ENCODE measurements at regions not wholly inside any gene's neighbourhood (a gene's known extent, or its start where the extent isn't known, plus 50 kb on each side); places are given as distances from the start of the nearest gene placed in this dataset.

GRCh38 chr14:65224799-65225198 lies 122.5 kb upstream of the MAX start:
- H3K4me1 Mint-ChIP-seq, result peaks cover 58% of the 10 kb centered on the region
- no peaks in the 10 kb centered on the region for H3K9me3 Mint-ChIP-seq
- H3K27ac Mint-ChIP-seq, result peak overlapping the region; percentile 21
- H3K27me3 Mint-ChIP-seq, result peaks cover 2% of the 10 kb centered on the region
- H3K4me3 Mint-ChIP-seq, result no peak overlapping the region
- ATAC-seq, result no peak
- H3K36me3 Mint-ChIP-seq (ENCODE audit: low read depth), result no peaks in the 10 kb centered on the region
- DNase-seq, result no peak

GRCh38 chr14:65225299-65226159 lies 123.2 kb upstream of the MAX start:
- Mint-ChIP-seq H3K4me3 (no peak overlapping the region), H3K36me3 (ENCODE audit: low read depth) (no peaks in the 10 kb centered on the region), H3K9me3 (no peaks in the 10 kb centered on the region), H3K27me3 (peaks cover 2% of the 10 kb centered on the region), H3K27ac (no peak overlapping the region), H3K4me1 (peaks cover 65% of the 10 kb centered on the region)
- DNase-seq (no peak), ATAC-seq (no peak)

- DNase-seq, result no peak
- Mint-ChIP-seq H3K9me3 (no peaks in the 10 kb centered on the region), H3K4me3 (no peak overlapping the region), H3K36me3 (ENCODE audit: low read depth) (no peaks in the 10 kb centered on the region), H3K27me3 (no peaks in the 10 kb centered on the region), H3K27ac (no peak overlapping the region), H3K4me1 (peaks cover 63% of the 10 kb centered on the region)
- ATAC-seq, result no peak
Measured at GRCh38 chr14:65226824-65227604, 124.7 kb upstream of the MAX start.

GRCh38 chr14:65228436-65228835 lies 126.1 kb upstream of the MAX start:
- H3K27me3 Mint-ChIP-seq, result no peaks in the 10 kb centered on the region
- peak overlapping the region; percentile 33 for H3K4me3 Mint-ChIP-seq
- H3K36me3 Mint-ChIP-seq (ENCODE audit: low read depth), result no peaks in the 10 kb centered on the region
- no peaks in the 10 kb centered on the region for H3K9me3 Mint-ChIP-seq
- peaks cover 52% of the 10 kb centered on the region for H3K4me1 Mint-ChIP-seq
- peak; percentile 52 for ATAC-seq
- no peak for DNase-seq
- peak overlapping the region; percentile 59 for H3K27ac Mint-ChIP-seq

- ATAC-seq, result no peak
- no peaks in the 10 kb centered on the region for H3K27me3 Mint-ChIP-seq
- no peak for DNase-seq
- peak overlapping the region; percentile 91 for H3K27ac Mint-ChIP-seq
- H3K4me3 Mint-ChIP-seq, result peak overlapping the region; percentile 80
- no peaks in the 10 kb centered on the region for H3K9me3 Mint-ChIP-seq
- H3K36me3 Mint-ChIP-seq (ENCODE audit: low read depth), result no peaks in the 10 kb centered on the region
- peaks cover 47% of the 10 kb centered on the region for H3K4me1 Mint-ChIP-seq
Measured at GRCh38 chr14:65228956-65229747, 126.8 kb upstream of the MAX start.

- Mint-ChIP-seq H3K9me3 (no peaks in the 10 kb centered on the region), H3K27ac (peak overlapping the region; percentile 91), H3K4me3 (peak overlapping the region; percentile 80), H3K4me1 (peaks cover 42% of the 10 kb centered on the region), H3K36me3 (ENCODE audit: low read depth) (no peaks in the 10 kb centered on the region), H3K27me3 (no peaks in the 10 kb centered on the region)
- peak; percentile 53 for DNase-seq
- peak; percentile 78 for ATAC-seq
Measured at GRCh38 chr14:65229748-65230728, 127.7 kb upstream of the MAX start.

- ATAC-seq (no peak), DNase-seq (no peak)
- H3K9me3 Mint-ChIP-seq, result no peaks in the 10 kb centered on the region
- H3K36me3 Mint-ChIP-seq (ENCODE audit: low read depth), result no peaks in the 10 kb centered on the region
- no peaks in the 10 kb centered on the region for H3K27me3 Mint-ChIP-seq
- H3K4me1 Mint-ChIP-seq, result peaks cover 30% of the 10 kb centered on the region
- no peak overlapping the region for H3K27ac Mint-ChIP-seq
- no peak overlapping the region for H3K4me3 Mint-ChIP-seq
Measured at GRCh38 chr14:65231286-65231980, 129.1 kb upstream of the MAX start.

GRCh38 chr14:65234752-65235361 lies 132.5 kb upstream of the MAX start:
- no peak for ATAC-seq
- no peak overlapping the region for H3K4me3 Mint-ChIP-seq

GRCh38 chr14:65237023-65237814 lies 134.9 kb upstream of the MAX start:
- DNase-seq (no peak), ATAC-seq (no peak)
- Mint-ChIP-seq H3K4me3 (no peak overlapping the region), H3K9me3 (no peaks in the 10 kb centered on the region), H3K27ac (no peak overlapping the region), H3K4me1 (peaks cover 4% of the 10 kb centered on the region), H3K27me3 (no peaks in the 10 kb centered on the region), H3K36me3 (ENCODE audit: low read depth) (no peaks in the 10 kb centered on the region)

More at GRCh38 chr14:65234752-65235361, 132.5 kb upstream of the MAX start:
- Mint-ChIP-seq H3K4me1 (peaks cover 7% of the 10 kb centered on the region), H3K27ac (no peak overlapping the region), H3K9me3 (no peaks in the 10 kb centered on the region), H3K27me3 (no peaks in the 10 kb centered on the region), H3K36me3 (ENCODE audit: low read depth) (no peaks in the 10 kb centered on the region)
- DNase-seq, result no peak

- Mint-ChIP-seq H3K27ac (no peak overlapping the region), H3K36me3 (ENCODE audit: low read depth) (no peaks in the 10 kb centered on the region), H3K27me3 (no peaks in the 10 kb centered on the region), H3K9me3 (no peaks in the 10 kb centered on the region), H3K4me1 (peaks cover 4% of the 10 kb centered on the region), H3K4me3 (no peak overlapping the region)
- DNase-seq (no peak), ATAC-seq (no peak)
Measured at GRCh38 chr14:65237941-65238340, 135.6 kb upstream of the MAX start.

GRCh38 chr14:65238456-65238855 lies 136.1 kb upstream of the MAX start:
- Mint-ChIP-seq H3K4me1 (peaks cover 4% of the 10 kb centered on the region), H3K4me3 (no peak overlapping the region), H3K27ac (no peak overlapping the region), H3K27me3 (no peaks in the 10 kb centered on the region), H3K36me3 (ENCODE audit: low read depth) (no peaks in the 10 kb centered on the region), H3K9me3 (no peaks in the 10 kb centered on the region)
- no peak for DNase-seq
- no peak for ATAC-seq

- no peak for DNase-seq
- no peaks in the 10 kb centered on the region for H3K27me3 Mint-ChIP-seq
- H3K36me3 Mint-ChIP-seq (ENCODE audit: low read depth), result no peaks in the 10 kb centered on the region
- H3K9me3 Mint-ChIP-seq, result no peaks in the 10 kb centered on the region
- peaks cover 4% of the 10 kb centered on the region for H3K4me1 Mint-ChIP-seq
- H3K4me3 Mint-ChIP-seq, result no peak overlapping the region
- no peak for ATAC-seq
- H3K27ac Mint-ChIP-seq, result no peak overlapping the region
Measured at GRCh38 chr14:65239143-65239937, 137.0 kb upstream of the MAX start.

Measured in activated naive CD8-positive, alpha-beta T cell treated with anti-CD3 and anti-CD28 coated beads, Interleukin-2, amount 50 U/mL, for 24 hours (primary cell).